ENCODE measurements at regions not wholly inside any gene's neighbourhood (a gene's known extent, or its start where the extent isn't known, plus 50 kb on each side); places are given as distances from the start of the nearest gene placed in this dataset.

- POLR2A ChIA-PET (ENCODE audit: unreplicated experiment) = no interaction called here
- no peak overlapping the region for H3K4me3 ChIP-seq
- H3K36me3 ChIP-seq (ENCODE audit: low read depth) = no peaks in the 10 kb centered on the region
- H2AFZ ChIP-seq = no peak overlapping the region
- H3K79me2 ChIP-seq (ENCODE audit: low read depth) = no peaks in the 10 kb centered on the region
- intact Hi-C loops (cut with micrococcal nuclease; ENCODE audit: unreplicated experiment) = no loop called here
- no peak for DNase-seq
- no peaks in the 10 kb centered on the region for H3K9me3 ChIP-seq (ENCODE audit: insufficient read depth, low read depth)
- no peaks in the 10 kb centered on the region for H3F3A ChIP-seq (ENCODE audit: insufficient read depth, low read depth)
- H4K20me1 ChIP-seq (ENCODE audit: insufficient read depth) = no peaks in the 10 kb centered on the region
- H3K27me3 ChIP-seq (ENCODE audit: insufficient read depth, low read depth) = no peaks in the 10 kb centered on the region
- no peaks in the 10 kb centered on the region for H3K4me1 ChIP-seq (replicated peaks; ENCODE audit: insufficient read depth)
- BruUV-seq (replicated peaks) = no TSS peak
- no peak overlapping the region for H3K27ac ChIP-seq
- TF ChIP-seq EZH2 (IDR thresholded peaks at IDR 0.05; ENCODE audit: low read depth) = no peak
- TF ChIP-seq, protein P1, sequence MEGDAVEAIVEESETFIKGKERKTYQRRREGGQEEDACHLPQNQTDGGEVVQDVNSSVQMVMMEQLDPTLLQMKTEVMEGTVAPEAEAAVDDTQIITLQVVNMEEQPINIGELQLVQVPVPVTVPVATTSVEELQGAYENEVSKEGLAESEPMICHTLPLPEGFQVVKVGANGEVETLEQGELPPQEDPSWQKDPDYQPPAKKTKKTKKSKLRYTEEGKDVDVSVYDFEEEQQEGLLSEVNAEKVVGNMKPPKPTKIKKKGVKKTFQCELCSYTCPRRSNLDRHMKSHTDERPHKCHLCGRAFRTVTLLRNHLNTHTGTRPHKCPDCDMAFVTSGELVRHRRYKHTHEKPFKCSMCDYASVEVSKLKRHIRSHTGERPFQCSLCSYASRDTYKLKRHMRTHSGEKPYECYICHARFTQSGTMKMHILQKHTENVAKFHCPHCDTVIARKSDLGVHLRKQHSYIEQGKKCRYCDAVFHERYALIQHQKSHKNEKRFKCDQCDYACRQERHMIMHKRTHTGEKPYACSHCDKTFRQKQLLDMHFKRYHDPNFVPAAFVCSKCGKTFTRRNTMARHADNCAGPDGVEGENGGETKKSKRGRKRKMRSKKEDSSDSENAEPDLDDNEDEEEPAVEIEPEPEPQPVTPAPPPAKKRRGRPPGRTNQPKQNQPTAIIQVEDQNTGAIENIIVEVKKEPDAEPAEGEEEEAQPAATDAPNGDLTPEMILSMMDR (conservative IDR thresholded peaks at IDR 0.05) = no peak
- 0 out of 2 replicates have a peak, but pooled peaks cover 4% of the 10 kb centered on the region for H3K9me2 ChIP-seq (ENCODE audit: insufficient read depth)
- CTCF ChIA-PET = no interaction called here
- no peak overlapping the region for H3K4me2 ChIP-seq
Measured at GRCh38 chr13:59519819-59520218, 643.9 kb downstream of the DIAPH3 start.

DNA sequence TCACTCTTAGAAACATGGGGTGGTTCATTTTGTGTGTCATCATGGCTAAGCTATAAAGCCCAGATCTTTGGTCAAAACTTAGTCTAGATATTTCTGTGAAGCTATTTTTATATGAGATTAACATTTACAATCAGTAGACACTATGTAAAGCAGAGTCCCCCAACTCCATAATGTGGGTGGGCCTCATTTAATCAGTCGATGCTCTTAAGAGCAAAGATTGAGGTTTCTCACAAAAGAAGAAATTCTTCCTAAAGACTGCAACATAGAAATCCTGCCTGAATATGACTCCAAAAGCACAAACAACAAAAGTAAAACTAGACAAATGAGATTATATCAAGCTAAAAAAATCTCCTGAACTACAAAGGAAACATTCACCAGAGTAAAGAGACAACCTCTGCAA, 642.2 kb downstream of the DIAPH3 start:
- Histone ChIP-seq H3K9me2 (ENCODE audit: insufficient read depth) (0 out of 2 replicates have a peak, but pooled peaks cover 4% of the 10 kb centered on the region), H2AFZ (no peak overlapping the region), H3K27ac (no peak overlapping the region), H3K36me3 (ENCODE audit: low read depth) (no peaks in the 10 kb centered on the region), H3K4me3 (no peak overlapping the region), H3K4me1 (replicated peaks; ENCODE audit: insufficient read depth) (no peaks in the 10 kb centered on the region), H3K79me2 (ENCODE audit: low read depth) (no peaks in the 10 kb centered on the region), H3K9me3 (ENCODE audit: insufficient read depth, low read depth) (no peaks in the 10 kb centered on the region), H3K27me3 (ENCODE audit: insufficient read depth, low read depth) (no peaks in the 10 kb centered on the region), H3F3A (ENCODE audit: insufficient read depth, low read depth) (no peaks in the 10 kb centered on the region), H3K4me2 (no peak overlapping the region), H4K20me1 (ENCODE audit: insufficient read depth) (no peaks in the 10 kb centered on the region)
- no TSS peak for BruUV-seq (replicated peaks)
- DNase-seq = no peak
- TF ChIP-seq, protein P1 (conservative IDR thresholded peaks at IDR 0.05) = no peak
- TF ChIP-seq EZH2 (IDR thresholded peaks at IDR 0.05; ENCODE audit: low read depth) = no peak
- ChIA-PET POLR2A (ENCODE audit: unreplicated experiment) (no interaction called here), CTCF (no interaction called here)
- intact Hi-C loops (cut with micrococcal nuclease; ENCODE audit: unreplicated experiment) = no loop called here

GRCh38 chr13:59522652-59523051, 641.1 kb downstream of the DIAPH3 start:
- no peaks in the 10 kb centered on the region for H3K79me2 ChIP-seq (ENCODE audit: low read depth)
- H3K4me2 ChIP-seq = no peak overlapping the region
- 0 out of 2 replicates have a peak, but pooled peaks cover 4% of the 10 kb centered on the region for H3K9me2 ChIP-seq (ENCODE audit: insufficient read depth)
- intact Hi-C loops (cut with micrococcal nuclease; ENCODE audit: unreplicated experiment) = no loop called here
- TF ChIP-seq, protein P1 (conservative IDR thresholded peaks at IDR 0.05) = no peak
- TF ChIP-seq EZH2 (IDR thresholded peaks at IDR 0.05; ENCODE audit: low read depth) = no peak
- H3K27ac ChIP-seq = no peak overlapping the region
- no peaks in the 10 kb centered on the region for H4K20me1 ChIP-seq (ENCODE audit: insufficient read depth)
- H2AFZ ChIP-seq = no peak overlapping the region
- no peaks in the 10 kb centered on the region for H3F3A ChIP-seq (ENCODE audit: insufficient read depth, low read depth)
- no peaks in the 10 kb centered on the region for H3K27me3 ChIP-seq (ENCODE audit: insufficient read depth, low read depth)
- no peak for DNase-seq
- H3K36me3 ChIP-seq (ENCODE audit: low read depth) = no peaks in the 10 kb centered on the region
- H3K9me3 ChIP-seq (ENCODE audit: insufficient read depth, low read depth) = no peaks in the 10 kb centered on the region
- no peak overlapping the region for H3K4me3 ChIP-seq
- CTCF ChIA-PET = no interaction called here
- POLR2A ChIA-PET (ENCODE audit: unreplicated experiment) = no interaction called here
- no TSS peak for BruUV-seq (replicated peaks)
- no peaks in the 10 kb centered on the region for H3K4me1 ChIP-seq (replicated peaks; ENCODE audit: insufficient read depth)
